AG04449 (cell line): ENCODE measurements at regions not wholly inside any gene's neighbourhood (a gene's known extent, or its start where the extent isn't known, plus 50 kb on each side); places are given as distances from the start of the nearest gene placed in this dataset.

Experiments
- CTCF ChIA-PET: fragments of 350-600 bp; formaldehyde crosslinking; extraction: SDS; loops from one replicate; lab custom pipeline; 2021; ENCODE audit warnings: antibody characterized with exemption; lab: Yijun Ruan, JAX
- POLR2A ChIA-PET: fragments of 400-600, 350-600 bp; formaldehyde crosslinking; extraction: SDS; loops from one replicate; lab custom pipeline; 2020; ENCODE audit warnings: antibody characterized with exemption, inconsistent platforms; lab: Yijun Ruan, JAX
- DNase-seq: peaks from one replicate; pipeline ENCODE4 v3.0.0-alpha.2; 2010; ENCODE audit warnings: low read depth, low spot score
- H3K4me3 ChIP-seq: 2 replicates; pipeline ENCODE4 v1.5.1; 2011; ENCODE audit warnings: low read depth, mild to moderate bottlenecking, control low read depth, low read length
- TF ChIP-seq, protein P1 (sequence below): IDR thresholded peaks from one replicate; pipeline ENCODE4 v1.5.1; 2011; ENCODE audit warnings: mild to moderate bottlenecking, moderate library complexity, low read length, control low read depth, inconsistent platforms; ENCODE audit not compliant: insufficient read depth; ENCODE audit errors: missing control alignments

DNA sequence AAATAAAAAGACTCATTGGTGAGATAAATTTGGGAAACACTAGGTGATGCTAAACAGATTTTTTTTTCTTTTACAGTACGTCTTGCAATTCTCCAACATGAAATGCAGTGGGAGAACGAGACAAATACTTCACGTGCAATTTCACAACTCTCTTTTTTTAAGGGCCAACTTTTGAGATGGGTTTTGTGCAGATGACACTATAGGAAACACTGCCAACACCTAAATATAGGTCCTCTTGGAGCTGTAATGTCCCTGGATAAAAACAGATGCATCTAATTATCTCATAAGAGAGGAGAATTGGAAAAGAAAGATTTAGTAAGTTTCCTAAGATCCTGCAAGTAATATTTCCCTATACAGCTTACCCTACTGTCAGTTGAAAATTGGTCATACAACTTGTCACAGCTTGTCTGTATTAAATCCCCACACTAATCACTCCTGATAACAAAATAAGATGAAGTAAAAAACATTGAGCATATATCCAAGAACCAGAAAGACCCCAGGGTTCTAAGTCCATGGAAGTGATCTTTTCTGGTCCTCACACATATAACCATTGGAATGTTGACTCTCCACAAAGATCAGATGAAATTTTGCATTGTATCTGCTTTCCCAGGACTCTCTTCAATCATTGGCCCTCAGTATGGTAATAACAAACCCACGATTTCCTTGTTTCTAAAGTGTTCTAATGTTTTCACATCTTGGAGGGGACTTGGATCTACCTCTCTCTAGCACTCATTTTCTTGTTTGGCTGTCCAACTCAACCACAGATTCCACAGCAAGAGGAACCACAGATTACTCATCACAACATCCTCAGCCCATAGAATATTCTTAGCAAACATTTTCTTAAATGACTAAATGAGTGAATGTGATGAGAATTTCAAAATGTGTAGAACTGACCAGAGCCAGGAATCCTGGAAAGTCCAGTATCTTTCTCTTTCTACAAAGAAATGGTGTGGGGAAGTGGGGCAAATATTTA lies 769.4 kb upstream of the USP15 start:
- TF ChIP-seq, protein P1, sequence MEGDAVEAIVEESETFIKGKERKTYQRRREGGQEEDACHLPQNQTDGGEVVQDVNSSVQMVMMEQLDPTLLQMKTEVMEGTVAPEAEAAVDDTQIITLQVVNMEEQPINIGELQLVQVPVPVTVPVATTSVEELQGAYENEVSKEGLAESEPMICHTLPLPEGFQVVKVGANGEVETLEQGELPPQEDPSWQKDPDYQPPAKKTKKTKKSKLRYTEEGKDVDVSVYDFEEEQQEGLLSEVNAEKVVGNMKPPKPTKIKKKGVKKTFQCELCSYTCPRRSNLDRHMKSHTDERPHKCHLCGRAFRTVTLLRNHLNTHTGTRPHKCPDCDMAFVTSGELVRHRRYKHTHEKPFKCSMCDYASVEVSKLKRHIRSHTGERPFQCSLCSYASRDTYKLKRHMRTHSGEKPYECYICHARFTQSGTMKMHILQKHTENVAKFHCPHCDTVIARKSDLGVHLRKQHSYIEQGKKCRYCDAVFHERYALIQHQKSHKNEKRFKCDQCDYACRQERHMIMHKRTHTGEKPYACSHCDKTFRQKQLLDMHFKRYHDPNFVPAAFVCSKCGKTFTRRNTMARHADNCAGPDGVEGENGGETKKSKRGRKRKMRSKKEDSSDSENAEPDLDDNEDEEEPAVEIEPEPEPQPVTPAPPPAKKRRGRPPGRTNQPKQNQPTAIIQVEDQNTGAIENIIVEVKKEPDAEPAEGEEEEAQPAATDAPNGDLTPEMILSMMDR, result no peak
- POLR2A ChIA-PET, result no interaction called here
- no peak overlapping the region for H3K4me3 ChIP-seq
- CTCF ChIA-PET, result no interaction called here
- no peak for DNase-seq

DNA sequence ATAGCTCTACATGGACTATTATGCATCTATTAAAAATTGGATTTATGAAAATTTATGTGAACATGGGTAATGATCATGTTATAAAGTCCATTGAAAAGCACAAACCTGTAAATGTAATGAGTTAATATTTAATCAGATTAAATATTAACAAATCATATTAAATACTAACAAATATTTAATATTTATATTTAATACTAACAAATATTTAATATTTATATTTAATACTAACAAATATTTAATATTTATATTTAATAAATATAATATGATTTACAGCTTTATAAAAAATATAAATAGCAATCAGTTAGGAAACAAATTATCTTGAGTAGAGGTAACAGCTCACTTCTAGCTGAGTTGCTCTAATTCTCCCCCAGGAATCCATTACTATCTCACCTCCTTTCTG lies 758.0 kb upstream of the USP15 start:
- ChIA-PET POLR2A (no interaction called here), CTCF (no interaction called here)
- no peak for DNase-seq
- TF ChIP-seq, protein P1, result no peak
- H3K4me3 ChIP-seq, result no peak overlapping the region

DNA sequence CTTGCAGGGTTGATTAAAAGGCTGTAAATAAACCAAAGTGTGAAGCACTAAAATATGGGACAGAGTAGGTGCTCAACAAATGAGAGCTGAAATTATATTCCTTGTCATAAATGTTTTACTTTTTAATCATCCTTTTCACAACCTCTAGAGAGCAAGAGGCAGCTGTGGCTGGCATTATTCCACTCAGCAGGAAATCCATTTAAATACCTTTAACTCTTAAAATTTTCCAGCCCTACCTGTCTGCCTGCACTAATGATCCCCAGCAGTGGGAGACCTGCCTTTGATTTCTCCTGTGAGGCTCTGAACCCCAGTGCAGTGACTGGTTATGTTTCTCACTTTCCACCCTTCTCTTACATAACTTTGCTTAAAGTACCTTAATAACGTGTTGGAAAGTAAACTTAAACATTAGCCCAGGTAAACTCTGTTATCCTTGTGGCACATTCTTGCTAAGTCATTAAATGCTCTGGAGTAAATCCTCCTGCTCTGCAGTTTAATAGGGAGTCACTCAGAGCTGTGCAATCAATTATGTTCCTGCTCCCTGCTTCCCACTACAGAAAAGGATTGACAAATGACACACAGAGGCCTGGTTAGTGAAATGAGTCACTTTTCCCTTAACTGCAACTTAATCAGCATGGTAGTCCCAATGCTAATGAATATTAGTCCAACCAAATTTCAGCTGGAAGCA lies 755.7 kb upstream of the USP15 start:
- H3K4me3 ChIP-seq, result no peak overlapping the region
- ChIA-PET CTCF (no interaction called here), POLR2A (no interaction called here)
- TF ChIP-seq, protein P1, result no peak
- no peak for DNase-seq

DNA sequence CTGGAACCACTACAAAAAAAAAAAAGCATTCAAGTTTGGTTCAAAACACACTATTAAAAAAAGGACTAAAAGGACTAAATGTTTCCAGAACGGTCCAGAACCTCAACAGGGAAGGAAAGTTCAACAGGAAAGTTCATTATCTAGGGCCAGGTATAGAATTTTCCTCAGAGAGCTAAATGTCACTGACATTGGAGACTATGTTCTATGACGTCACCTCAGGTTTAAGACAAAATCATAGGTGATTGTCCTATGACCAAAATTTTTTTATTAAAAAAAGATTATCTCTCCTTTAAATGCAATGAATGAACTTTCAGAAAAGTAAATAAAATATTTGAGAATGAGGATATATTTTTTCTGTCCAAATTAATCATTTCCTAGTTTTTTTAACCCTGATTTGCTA lies 746.7 kb upstream of the USP15 start:
- TF ChIP-seq, protein P1, result no peak
- POLR2A ChIA-PET, result no interaction called here
- DNase-seq, result no peak
- CTCF ChIA-PET, result no interaction called here
- no peak overlapping the region for H3K4me3 ChIP-seq

DNA sequence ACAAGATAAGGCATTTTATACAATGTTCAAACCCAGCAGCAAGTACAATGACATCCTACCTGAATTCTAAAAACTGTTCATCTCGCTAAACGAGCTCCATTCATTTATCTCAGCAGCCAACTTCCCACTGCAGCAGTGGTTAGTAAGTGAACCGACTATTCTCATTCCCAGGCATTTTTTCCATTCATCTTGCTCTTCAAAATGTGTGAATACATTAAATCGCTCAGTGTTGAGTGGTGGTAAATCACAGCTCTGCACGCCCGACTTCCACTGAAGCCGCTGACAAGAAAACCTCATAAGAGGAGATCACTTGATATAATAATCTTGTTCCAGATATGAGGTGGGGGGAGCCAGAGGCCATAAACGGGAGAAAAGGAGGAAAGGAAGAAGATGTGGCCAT lies 746.2 kb upstream of the USP15 start:
- ChIA-PET POLR2A (no interaction called here), CTCF (no interaction called here)
- DNase-seq, result no peak
- H3K4me3 ChIP-seq, result no peak overlapping the region
- TF ChIP-seq, protein P1, result no peak

DNA sequence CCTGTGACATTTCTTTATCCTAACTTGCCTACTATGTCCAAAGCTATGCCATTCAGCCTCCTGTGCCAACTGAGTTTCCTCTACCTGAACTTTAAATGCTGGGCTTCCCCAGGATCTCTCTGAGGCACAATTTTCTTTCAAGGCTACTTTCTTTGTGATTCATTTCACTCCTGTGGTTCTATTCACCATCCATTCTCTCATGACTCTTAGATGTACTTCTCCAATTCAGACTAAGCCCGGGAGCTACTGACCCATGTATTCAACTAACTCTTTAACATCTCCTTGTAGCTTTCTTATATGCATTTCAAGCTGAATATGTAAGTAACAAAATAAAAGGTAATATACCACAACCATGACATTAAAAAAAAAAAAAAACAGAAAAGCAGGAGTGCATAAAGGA lies 738.9 kb upstream of the USP15 start:
- ChIA-PET POLR2A (no interaction called here), CTCF (no interaction called here)
- TF ChIP-seq, protein P1, result no peak
- no peak overlapping the region for H3K4me3 ChIP-seq
- no peak for DNase-seq
